Ovary (tissue), 7 donors: ENCODE measurements at regions not wholly inside any gene's neighbourhood (a gene's known extent, or its start where the extent isn't known, plus 50 kb on each side); places are given as distances from the start of the nearest gene placed in this dataset.

Experiments used
- DNase-seq, 5 donors: peaks; one replicate each; pipeline ENCODE4 v3.0.0-alpha.2; 2019 to 2020
- H3K27ac ChIP-seq, 2 donors: fragments of 200-600 bp; one replicate each; pipeline versions ENCODE4 v1.5.1 to v1.8.0; 2019 to 2022
- H3K27me3 ChIP-seq: fragments of 200-600 bp; one replicate; pipeline ENCODE4 v1.8.0; 2022
- H3K36me3 ChIP-seq: fragments of 200-600 bp; sonication (generic); one replicate; pipeline ENCODE4 v1.5.1; 2019
- H3K4me1 ChIP-seq: one replicate; pipeline ENCODE4 v1.8.1; 2013; ENCODE audit warnings: mild to moderate bottlenecking, moderate library complexity; ENCODE audit not compliant: insufficient read depth
- H3K4me3 ChIP-seq: fragments of 200-600 bp; sonication (generic); one replicate; pipeline ENCODE4 v1.5.1; 2017
- H3K9me3 ChIP-seq, 2 donors: fragments of 200-600 bp in 1 of 2; sonication (generic) in 1 of 2; one replicate each; pipeline versions ENCODE4 v1.5.1 to v1.8.1; 2013 to 2019; ENCODE audit warnings: mild to moderate bottlenecking in 1 of 2, moderate library complexity in 1 of 2
- CTCF ChIP-seq, 3 donors: fragments of 450-650 bp in 2 of 3; fragments of 200-600 bp in 1 of 3; IDR thresholded peaks; one replicate each; pipeline versions ENCODE4 v1.5.1 to v1.8.0; 2016 to 2022; ENCODE audit warnings: antibody characterized with exemption in 3 of 3, mild to moderate bottlenecking in 1 of 3
- EP300 ChIP-seq: sonication (generic); formaldehyde crosslinking; IDR thresholded peaks from one replicate; pipeline ENCODE4 v1.6.1; 2017; ENCODE audit warnings: antibody characterized with exemption
- POLR2A ChIP-seq: fragments of 450-650 bp; IDR thresholded peaks from one replicate; pipeline ENCODE4 v1.6.1; 2017; ENCODE audit warnings: antibody characterized with exemption, mild to moderate bottlenecking, moderate library complexity
- WGBS, 3 donors: extraction: QIAGEN DNeasy Blood & Tissue Kit in 1 of 3; methylation state at CpG; one replicate each; pipeline versions ENCODE4 v1.1.5 to v1.1.7; 2013 to 2017; 5-methylcytosine and 5-hydroxymethylcytosine counted together
- intact Hi-C, 4 donors: fragments of 100-400 bp; cut with DNase I; formaldehyde crosslinking; loops; one replicate each; pipeline versions ENCODE4 v1.11.0 to v1.15.1; 2022 to 2023
- donor health status: DM: no; HTN: no; CAD: no; lungs with moderate emphysema.
- donor health status: DM: no; HTN: no; CAD: no.
- donor health status: Bipolar disorder and iron deficiency.
- donor health status: DM: no; HTN: no; CAD: no.
- donor health status: DM: yes; HTN: yes; CAD: no.

- TF ChIP-seq CTCF (IDR thresholded peaks at IDR 0.05) (no peak), EP300 (no peak), POLR2A (no peak)
These were observed 2263.9 kb upstream of the WWC1 start for GRCh38 chr5:166027582-166027981.

GRCh38 chr5:166031926-166032325 lies 2259.5 kb upstream of the WWC1 start:
- Histone ChIP-seq H3K9me3 (no peaks in the 10 kb centered on the region), H3K4me1 (no peaks in the 10 kb centered on the region), H3K27ac (no peak overlapping the region), H3K36me3 (no peaks in the 10 kb centered on the region), H3K27me3 (no peaks in the 10 kb centered on the region), H3K4me3 (no peak overlapping the region)
- WGBS, 3 donors, result 86 to 94% (median 94%) methylated on average over 2 of the region's 2 CpGs
- TF ChIP-seq CTCF (IDR thresholded peaks at IDR 0.05) (no peak), POLR2A (no peak), EP300 (no peak)
- intact Hi-C loops, result no loop called here
- DNase-seq, result no peak

More at GRCh38 chr5:166027582-166027981, 2263.9 kb upstream of the WWC1 start:
- H3K27ac ChIP-seq, result no peak overlapping the region
- H3K9me3 ChIP-seq, result no peaks in the 10 kb centered on the region
- no peak for DNase-seq
- no peaks in the 10 kb centered on the region for H3K4me1 ChIP-seq
- no peak overlapping the region for H3K4me3 ChIP-seq
- WGBS, 3 donors, result 91 to 99% (median 95%) methylated on average over 1 of the region's 1 CpG
- no peaks in the 10 kb centered on the region for H3K27me3 ChIP-seq
- intact Hi-C loops, result no loop called here
- no peaks in the 10 kb centered on the region for H3K36me3 ChIP-seq

DNA sequence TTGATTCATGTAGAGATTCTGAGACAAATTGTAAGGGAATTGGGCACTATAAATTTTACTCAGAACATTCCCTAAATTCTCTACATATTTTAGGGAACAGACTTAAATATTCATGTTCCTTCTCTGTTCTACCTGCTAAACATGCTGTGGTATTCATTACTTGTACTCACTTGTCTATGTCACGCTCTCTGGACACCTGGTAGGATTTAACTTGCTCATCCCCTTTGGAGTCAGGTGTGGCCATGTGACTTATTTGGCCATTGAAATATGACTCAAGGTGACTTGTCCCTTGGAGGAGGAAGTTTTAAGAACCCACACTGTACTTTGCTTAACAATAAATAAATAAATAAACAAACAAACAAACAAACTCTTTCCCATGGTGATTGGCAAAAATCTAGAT lies 2258.8 kb upstream of the WWC1 start:
- TF ChIP-seq CTCF (IDR thresholded peaks at IDR 0.05) (no peak), POLR2A (no peak), EP300 (no peak)
- intact Hi-C loops, result no loop called here
- WGBS, 3 donors, result 89 to 93% (median 90%) methylated on average over 1 of the region's 1 CpG

GRCh38 chr5:166045961-166046360 lies 2245.5 kb upstream of the WWC1 start:
- H3K27ac ChIP-seq, result no peak overlapping the region
- H3K9me3 ChIP-seq, result no peaks in the 10 kb centered on the region
- no peaks in the 10 kb centered on the region for H3K4me1 ChIP-seq
- H3K36me3 ChIP-seq, result no peaks in the 10 kb centered on the region
- no peak for DNase-seq
- no peak overlapping the region for H3K4me3 ChIP-seq
- intact Hi-C loops, result no loop called here
- WGBS, 3 donors, result 42 to 57% (median 48%) methylated on average over 2 of the region's 2 CpGs
- TF ChIP-seq CTCF (IDR thresholded peaks at IDR 0.05) (no peak), POLR2A (no peak), EP300 (no peak)
- H3K27me3 ChIP-seq, result no peaks in the 10 kb centered on the region

More for the DNA sequence above, 2258.8 kb upstream of the WWC1 start:
- DNase-seq, result no peak
- Histone ChIP-seq H3K4me3 (no peak overlapping the region), H3K4me1 (no peaks in the 10 kb centered on the region), H3K27ac (no peak overlapping the region), H3K9me3 (no peaks in the 10 kb centered on the region), H3K27me3 (no peaks in the 10 kb centered on the region), H3K36me3 (no peaks in the 10 kb centered on the region)

- TF ChIP-seq EP300 (no peak), CTCF (IDR thresholded peaks at IDR 0.05) (no peak), POLR2A (no peak)
- 47 to 79% (median 73%) methylated on average over 1 of the region's 1 CpG for WGBS, 3 donors
These were observed 2244.5 kb upstream of the WWC1 start for GRCh38 chr5:166046956-166047355.

More at GRCh38 chr5:166046956-166047355, 2244.5 kb upstream of the WWC1 start:
- no peak overlapping the region for H3K27ac ChIP-seq
- H3K9me3 ChIP-seq, result no peaks in the 10 kb centered on the region
- DNase-seq, result no peak
- H3K4me1 ChIP-seq, result no peaks in the 10 kb centered on the region
- H3K27me3 ChIP-seq, result no peaks in the 10 kb centered on the region
- intact Hi-C loops, result no loop called here
- no peak overlapping the region for H3K4me3 ChIP-seq
- no peaks in the 10 kb centered on the region for H3K36me3 ChIP-seq
